GM15510 (cell line): ENCODE measurements at regions not wholly inside any gene's neighbourhood (a gene's known extent, or its start where the extent isn't known, plus 50 kb on each side); places are given as distances from the start of the nearest gene placed in this dataset.

ENCODE experiments used
- POLR2A ChIP-seq: IDR thresholded peaks from 3 replicates; pipeline ENCODE4 v1.6.1; 2011; ENCODE audit warnings: borderline replicate concordance; ENCODE audit not compliant: insufficient read length; ENCODE audit errors: extremely low read depth

DNA sequence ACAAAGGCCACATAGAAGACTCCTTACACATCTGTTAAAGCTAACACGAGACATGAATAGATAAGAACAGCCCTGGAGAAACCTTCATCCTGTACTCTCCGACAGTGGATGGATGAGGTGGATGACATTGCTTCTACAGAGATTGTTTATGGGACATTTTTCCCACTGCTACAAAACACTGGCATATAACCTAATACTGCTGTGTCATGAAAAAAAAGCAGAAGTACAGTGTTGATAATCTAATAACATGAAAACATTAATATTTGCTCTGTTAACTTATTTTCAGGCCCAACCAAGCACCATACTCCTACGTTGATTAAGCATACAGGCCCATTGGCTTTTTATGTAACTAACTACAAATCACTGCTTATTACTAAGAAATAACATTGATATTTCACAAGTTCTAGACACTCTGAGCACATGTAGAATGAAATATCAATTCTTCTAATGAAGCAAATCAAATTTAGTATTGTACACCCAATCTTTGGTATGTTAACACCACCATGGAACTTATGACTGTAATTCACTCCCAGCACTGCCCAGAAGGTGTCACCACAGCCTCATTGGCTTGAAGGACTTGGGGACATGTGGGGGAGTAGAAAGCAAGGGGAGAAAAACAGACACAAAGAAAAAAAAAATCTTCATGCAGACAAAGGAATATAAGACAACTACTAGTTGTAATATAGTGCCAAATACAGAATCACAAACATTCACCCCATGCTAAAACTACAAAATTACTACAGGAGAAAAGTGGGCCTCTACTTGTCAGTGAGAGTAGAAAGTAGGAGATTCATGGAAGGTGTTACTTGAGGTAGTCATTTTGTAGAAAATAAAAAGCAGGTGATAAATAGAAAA is 330.0 kb upstream of the PMFBP1 start:
- no peak for TF ChIP-seq POLR2A

DNA sequence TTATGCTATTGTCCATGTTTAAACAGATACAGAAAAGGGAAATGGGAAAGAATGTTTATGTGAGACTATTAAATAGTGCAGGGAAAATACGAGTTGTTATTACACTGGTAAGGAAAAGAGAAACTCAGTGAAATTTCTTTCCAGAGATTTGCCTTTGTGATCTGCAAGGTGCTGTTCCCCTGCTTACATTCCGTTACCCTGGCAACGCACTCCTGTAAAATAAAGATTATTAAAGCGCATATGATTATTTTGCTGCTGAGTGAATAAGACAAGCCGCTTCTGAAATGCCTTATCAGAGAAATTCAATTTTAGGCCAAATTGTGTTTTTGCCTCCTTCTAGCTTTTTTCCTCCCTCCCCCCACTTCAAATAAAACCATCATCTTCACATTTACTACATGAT is 328.6 kb upstream of the PMFBP1 start:
- no peak for TF ChIP-seq POLR2A

DNA sequence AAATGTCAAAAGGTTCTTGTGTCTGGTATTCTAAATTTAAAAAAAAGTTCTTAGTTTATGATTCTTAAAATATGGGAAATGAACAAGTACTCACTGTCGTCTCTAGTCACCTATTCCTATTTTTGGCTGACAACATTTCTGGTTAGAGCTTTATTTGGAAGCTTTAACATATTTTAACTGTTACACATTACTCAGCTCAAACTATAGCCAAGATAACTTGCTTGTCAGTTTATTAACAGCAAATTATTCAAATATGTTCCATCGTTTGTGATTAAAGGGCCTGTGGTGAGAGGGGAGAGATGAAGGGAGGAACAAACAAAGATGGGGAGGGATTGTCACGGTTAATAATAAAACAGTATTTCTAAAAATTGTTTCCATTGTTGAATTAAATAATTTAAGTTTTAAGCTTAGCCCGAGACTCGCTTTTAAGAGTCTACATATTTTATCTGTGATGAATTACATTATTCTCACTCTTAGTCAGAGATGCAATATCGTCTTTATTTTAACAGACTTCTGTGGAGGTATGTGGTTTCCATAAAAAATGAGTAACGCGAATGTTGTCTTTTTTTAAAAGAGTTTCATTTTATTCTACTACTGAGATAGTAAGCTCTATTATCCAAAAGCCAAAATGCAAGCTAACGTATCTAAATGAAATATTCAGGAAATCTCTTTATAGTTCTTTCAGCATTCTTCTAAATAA is 321.9 kb upstream of the PMFBP1 start:
- TF ChIP-seq POLR2A = no peak

DNA sequence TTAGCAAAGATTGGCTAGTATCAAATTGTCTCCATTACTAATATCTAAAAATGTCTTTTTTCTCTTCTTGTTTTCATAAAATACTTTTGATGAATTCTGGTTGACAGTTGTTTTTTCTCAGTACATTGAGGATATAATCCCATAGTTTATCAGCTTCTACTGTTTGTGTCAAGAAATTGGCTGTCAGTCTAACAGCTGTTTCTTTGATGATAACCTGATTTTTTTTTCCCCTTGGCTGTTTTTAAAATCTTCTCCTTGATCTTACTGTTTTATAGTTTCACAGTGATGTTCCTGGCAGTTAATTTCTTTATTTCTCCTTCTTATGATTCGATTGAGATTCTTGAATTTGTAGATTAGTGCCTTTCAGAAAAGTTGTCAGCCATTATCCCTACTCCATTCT is 315.3 kb upstream of the PMFBP1 start:
- TF ChIP-seq POLR2A = no peak

DNA sequence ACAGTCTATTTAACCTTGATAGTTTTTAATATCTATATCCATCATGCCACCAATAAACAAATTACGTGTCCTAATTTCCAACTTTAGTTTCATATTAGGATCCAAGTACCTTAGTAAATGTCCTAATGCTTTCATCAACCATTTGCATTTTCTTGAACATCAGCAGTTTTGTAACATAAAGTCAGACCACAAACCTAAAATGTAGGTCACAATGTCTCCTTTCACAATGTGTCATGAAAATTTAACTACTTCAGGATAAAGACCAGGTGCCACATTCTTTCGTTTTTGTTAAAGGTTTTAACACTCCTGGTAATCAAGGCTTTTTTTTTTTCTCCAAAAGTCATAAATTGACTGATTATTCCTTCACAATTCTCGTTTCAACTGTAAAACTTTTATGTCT is 310.7 kb upstream of the PMFBP1 start:
- no peak for TF ChIP-seq POLR2A

DNA sequence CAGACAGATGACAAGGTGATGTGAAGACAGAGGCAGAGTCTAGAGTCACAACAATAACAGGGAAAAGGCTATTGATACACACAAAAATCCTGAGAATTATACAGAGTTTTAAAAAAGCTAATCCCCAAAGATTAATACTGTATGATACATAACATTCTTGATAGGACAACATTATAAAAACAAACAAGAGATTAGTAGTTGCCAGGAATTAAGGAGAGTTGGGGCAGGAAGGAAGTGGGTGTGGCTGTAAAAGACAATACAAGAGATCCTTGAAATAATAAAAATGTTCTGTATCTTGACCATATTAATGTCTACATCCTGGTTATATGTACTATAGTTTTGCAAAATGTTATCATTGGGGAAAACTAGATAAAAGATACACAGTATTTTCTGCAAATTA is 309.5 kb upstream of the PMFBP1 start:
- no peak for TF ChIP-seq POLR2A

DNA sequence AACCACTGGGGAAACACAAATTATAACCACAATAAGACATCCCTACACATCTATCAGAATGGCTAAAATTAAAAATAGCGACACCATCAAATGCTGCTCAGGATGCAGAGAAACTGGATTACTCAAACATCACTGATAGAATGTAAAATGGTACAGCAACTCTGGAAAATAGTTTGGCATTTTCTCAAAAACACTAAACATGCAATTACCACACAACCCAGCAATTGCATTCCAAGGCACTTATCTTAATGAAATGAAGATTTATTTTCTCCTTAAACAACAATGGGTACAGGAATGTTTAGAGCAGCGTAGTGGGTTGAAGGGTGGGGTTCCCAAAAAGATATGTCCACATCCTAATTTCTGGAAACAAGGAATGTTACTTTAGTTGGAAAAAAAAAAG is 309.0 kb upstream of the PMFBP1 start:
- no peak for TF ChIP-seq POLR2A

DNA sequence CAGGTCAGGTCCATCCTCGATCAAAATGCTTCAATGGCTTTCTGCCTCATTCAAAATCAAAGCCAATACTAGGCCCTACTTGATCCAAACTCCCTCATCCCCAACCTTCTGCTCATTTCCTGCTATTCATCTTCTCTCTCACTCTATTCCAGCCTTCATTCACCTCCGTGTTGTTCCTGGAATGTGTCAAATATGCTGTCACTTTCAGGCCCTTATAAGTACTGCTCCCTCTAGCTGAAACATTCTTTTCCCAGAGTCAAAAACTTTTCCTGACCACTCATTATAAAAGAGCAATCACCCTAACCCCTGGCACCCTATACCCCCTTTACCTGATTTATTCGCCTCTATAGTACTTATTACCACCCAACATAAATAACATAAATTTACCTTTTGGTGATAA is 303.7 kb upstream of the PMFBP1 start:
- no peak for TF ChIP-seq POLR2A

DNA sequence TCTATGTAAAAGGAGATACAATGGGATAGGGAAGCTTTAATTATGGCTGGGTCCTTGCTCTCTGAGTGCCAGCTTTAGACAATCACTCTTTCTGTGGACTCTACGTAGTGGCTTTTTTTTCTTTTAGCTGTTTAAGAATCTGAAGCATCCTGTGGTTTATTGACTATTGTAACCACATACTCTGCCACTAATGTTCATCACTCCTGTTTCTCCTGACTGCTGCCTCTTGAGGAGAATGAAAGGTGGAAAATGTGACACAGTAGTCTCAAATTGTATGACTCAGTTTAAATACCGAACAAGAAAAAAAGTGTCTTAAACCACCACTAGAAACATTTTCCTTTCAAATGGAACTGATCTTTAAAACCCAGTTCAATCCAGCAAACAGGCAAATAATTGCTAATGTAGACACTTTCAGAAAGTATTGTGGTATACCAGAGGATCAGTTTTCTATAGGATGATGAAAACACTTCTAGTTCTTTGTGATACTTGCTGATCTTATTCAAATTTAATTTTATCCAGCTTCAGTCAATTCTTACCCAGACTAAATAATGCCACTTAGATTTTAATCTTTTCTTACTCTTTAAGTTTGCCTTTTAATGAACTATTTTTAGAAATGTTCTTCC is 302.7 kb upstream of the PMFBP1 start:
- no peak for TF ChIP-seq POLR2A

DNA sequence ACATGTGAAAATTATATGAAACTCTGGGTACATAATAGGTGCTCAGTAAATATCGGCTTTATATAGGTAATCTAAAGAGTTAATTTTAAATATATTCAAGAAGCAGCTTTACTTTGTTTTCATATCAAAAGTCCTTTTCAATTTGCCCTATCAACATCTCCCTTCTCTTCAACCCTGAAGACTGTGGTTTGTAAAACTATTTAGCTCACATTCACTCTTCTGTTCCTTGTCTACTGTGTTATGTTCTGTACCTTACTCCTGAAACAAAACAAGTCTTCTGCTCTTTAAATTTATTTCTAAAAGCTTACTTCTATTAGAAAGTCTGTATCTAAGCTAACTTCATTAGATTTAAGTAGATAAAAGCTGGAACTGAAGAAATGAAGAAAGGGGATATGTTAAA is 301.7 kb upstream of the PMFBP1 start:
- no peak for TF ChIP-seq POLR2A

DNA sequence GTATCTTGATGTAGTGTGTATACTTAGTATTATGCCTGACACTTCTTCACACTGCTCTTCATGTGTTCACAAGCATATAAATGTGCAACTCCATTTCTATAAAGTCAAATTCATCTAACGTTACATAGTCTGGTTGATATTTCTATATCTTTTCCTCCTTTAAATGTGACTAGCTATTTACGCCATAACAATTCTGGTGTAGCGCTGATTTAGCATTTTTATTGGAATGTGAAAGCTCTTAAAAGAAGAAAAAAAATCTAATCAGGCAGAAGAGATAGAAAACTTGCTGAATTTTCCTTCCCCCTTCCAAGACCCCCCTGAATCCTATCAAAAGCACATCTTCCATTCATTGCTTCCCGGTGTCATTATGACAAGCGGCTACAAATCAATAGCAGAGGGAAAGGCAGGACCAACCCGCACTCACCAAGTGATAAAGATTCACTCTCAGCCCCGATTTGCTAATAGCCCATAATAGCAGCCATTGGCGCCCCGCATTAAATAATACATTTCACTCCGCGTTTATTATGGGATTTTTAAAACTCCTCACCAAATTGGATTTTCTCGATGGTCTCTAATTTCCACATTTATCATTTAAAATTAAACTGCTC is 299.5 kb upstream of the PMFBP1 start:
- TF ChIP-seq POLR2A = no peak

DNA sequence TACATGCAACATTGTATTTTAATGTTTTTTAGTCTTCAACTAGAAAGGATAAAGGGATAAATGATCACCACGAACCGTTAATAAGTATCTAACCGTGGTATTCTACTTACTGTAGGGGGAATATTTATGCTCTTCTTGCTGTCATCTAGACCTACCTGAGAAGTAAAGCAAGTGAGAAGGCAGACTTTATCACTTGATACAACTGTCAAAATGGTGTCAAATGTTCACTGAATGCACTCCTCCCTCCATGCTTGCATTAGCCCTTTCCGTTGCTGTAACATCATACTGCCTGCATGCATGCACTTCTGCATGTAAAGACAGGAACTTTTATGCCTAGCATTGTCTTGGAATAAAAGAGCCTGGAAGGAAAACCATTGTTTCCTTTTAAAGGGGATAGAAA is 298.6 kb upstream of the PMFBP1 start:
- TF ChIP-seq POLR2A = no peak

DNA sequence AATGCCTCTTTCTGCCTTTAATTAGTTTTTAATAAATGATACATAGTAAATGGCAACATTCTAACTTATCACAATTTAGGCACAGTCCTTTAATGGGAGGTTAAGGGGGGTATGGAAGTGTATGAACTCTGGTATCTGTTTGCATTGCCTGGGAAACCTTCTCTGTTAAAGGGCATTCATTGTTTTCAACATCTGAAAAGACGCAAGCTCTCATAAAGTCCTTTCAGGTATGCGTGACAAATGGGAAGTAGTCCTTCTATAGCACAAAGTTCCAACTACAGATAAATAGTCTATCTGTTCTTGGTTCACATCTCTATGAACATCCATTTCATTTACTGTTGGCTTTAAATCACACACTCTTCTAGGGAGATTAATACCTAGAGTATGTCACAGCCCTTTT is 298.0 kb upstream of the PMFBP1 start:
- no peak for TF ChIP-seq POLR2A

DNA sequence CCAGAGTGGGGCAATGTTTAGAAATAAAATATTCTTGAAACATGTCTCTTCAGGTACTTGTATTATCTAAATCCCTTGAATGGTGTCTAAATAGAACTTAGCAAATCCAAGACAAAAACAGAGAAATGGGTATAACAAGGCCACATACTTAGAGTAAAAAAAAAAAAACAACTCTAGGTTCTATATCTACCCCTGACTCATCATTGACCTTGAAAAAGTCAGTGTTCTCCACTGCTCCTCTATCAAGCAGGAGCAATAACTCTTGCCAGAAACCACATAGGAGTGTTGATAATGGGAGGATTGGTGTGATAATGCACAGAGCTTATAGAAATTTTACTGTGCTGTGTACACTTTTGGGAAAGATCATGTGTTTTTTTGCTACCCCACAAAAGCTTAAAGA is 296.6 kb upstream of the PMFBP1 start:
- TF ChIP-seq POLR2A = no peak

DNA sequence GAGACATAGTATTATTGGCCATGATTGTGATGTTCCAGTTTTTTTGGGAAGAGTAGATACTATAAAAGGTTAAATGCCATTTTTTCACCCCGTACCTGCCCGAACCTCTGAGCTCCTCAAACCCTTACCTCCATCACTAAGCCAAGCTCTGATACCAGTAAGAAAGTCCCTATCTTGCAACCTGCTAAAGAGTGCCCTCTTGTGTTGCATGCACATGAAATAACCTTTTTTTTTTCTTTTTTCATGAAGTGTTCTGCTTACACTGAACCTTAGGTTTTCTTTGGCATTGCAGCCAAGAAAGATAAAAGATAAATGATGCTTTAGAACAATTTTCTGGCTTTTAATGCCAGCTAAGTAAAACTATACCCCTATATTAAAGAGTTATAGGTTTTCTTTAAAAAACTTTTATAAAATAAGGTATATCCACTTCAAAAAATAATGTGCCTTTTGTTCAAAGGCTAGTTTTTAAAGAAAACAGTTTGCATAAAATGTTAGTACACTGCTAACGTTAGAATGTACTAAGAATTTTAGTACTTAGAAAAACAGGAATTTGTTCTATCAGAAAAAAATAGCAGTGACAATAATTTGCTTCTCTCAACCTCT is 295.3 kb upstream of the PMFBP1 start:
- TF ChIP-seq POLR2A = no peak
